Endothelial cell (in vitro differentiated cells): ENCODE measurements at regions not wholly inside any gene's neighbourhood (a gene's known extent, or its start where the extent isn't known, plus 50 kb on each side); places are given as distances from the start of the nearest gene placed in this dataset.
A peak's percentile ranks its signal among the peaks of the same experiment; 100 is the strongest.

Source experiments
- DNase-seq: peaks from one replicate; pipeline ENCODE4 v3.0.0; 2021; ENCODE audit warnings: low spot score
- H3K27ac Mint-ChIP-seq: one replicate; pipeline ENCODE4 v1.8.0; 2021; ENCODE audit warnings: mixed read lengths, inconsistent platforms; ENCODE audit not compliant: unreplicated experiment
- H3K27me3 Mint-ChIP-seq: one replicate; pipeline ENCODE4 v1.8.0; 2021; ENCODE audit warnings: mild to moderate bottlenecking, moderate library complexity, mixed read lengths, inconsistent platforms; ENCODE audit not compliant: unreplicated experiment
- H3K36me3 Mint-ChIP-seq: one replicate; pipeline ENCODE4 v1.8.0; 2021; ENCODE audit warnings: mild to moderate bottlenecking, low read depth, mixed read lengths, inconsistent platforms; ENCODE audit not compliant: unreplicated experiment
- H3K4me1 Mint-ChIP-seq: one replicate; pipeline ENCODE4 v1.8.0; 2021; ENCODE audit warnings: mild to moderate bottlenecking, mixed read lengths, inconsistent platforms; ENCODE audit not compliant: unreplicated experiment
- H3K4me3 Mint-ChIP-seq: one replicate; pipeline ENCODE4 v1.8.0; 2021; ENCODE audit warnings: mild to moderate bottlenecking, mixed read lengths, inconsistent platforms; ENCODE audit not compliant: unreplicated experiment
- H3K9me3 Mint-ChIP-seq: one replicate; pipeline ENCODE4 v1.8.0; 2021; ENCODE audit warnings: mixed read lengths, inconsistent platforms; ENCODE audit not compliant: unreplicated experiment
- TF ChIP-seq, protein P1 (sequence below): fragments of 200-600 bp; sonication (generic); IDR thresholded peaks from one replicate; pipeline ENCODE4 v1.5.0; 2021; ENCODE audit warnings: antibody characterized with exemption; ENCODE audit not compliant: unreplicated experiment

DNA sequence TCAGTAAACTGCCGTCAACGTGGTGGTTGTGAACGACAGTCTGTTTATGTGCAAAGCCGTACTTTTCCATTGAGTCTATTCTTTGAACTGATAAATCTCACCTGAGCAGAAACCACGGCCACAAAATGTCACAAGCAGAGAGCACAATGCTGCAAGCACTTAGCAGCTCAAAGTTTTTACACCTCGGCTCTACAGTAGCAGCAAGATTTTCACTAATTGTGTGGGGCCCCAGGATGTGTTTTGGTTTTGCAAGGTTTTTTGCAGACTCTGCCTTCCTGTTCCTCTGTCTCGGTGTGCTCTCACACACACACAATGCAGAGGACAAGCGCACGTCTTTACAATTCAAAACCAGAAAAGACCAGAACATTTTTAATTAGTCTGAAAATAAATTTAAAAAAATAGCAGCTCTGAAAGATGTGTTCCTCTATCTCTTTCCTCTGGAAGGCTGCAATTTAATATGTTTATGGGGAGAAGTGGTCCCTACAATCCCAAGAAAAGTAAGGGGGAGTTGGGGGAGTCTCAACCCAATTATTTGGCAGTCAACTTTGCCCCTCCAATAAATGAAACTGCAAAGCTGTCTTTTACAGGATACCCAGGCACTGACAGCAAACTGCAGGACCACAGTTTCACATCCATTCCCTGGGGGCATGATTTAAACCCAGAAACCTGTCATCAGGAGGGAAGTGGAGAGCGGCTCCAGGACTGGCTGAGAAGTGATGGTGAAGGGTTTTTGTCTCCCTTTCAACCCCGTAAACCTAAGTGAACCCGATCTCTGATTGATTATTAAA is 73.8 kb upstream of the SFMBT2 start:
- no peak overlapping the region for H3K4me3 Mint-ChIP-seq
- peak overlapping the region; percentile 91 for H3K27ac Mint-ChIP-seq
- H3K36me3 Mint-ChIP-seq, result no peaks in the 10 kb centered on the region
- H3K27me3 Mint-ChIP-seq, result peaks cover 8% of the 10 kb centered on the region
- no peaks in the 10 kb centered on the region for H3K9me3 Mint-ChIP-seq
- H3K4me1 Mint-ChIP-seq, result peaks cover 81% of the 10 kb centered on the region
- no peak for DNase-seq
- TF ChIP-seq, protein P1, sequence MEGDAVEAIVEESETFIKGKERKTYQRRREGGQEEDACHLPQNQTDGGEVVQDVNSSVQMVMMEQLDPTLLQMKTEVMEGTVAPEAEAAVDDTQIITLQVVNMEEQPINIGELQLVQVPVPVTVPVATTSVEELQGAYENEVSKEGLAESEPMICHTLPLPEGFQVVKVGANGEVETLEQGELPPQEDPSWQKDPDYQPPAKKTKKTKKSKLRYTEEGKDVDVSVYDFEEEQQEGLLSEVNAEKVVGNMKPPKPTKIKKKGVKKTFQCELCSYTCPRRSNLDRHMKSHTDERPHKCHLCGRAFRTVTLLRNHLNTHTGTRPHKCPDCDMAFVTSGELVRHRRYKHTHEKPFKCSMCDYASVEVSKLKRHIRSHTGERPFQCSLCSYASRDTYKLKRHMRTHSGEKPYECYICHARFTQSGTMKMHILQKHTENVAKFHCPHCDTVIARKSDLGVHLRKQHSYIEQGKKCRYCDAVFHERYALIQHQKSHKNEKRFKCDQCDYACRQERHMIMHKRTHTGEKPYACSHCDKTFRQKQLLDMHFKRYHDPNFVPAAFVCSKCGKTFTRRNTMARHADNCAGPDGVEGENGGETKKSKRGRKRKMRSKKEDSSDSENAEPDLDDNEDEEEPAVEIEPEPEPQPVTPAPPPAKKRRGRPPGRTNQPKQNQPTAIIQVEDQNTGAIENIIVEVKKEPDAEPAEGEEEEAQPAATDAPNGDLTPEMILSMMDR, result no peak

DNA sequence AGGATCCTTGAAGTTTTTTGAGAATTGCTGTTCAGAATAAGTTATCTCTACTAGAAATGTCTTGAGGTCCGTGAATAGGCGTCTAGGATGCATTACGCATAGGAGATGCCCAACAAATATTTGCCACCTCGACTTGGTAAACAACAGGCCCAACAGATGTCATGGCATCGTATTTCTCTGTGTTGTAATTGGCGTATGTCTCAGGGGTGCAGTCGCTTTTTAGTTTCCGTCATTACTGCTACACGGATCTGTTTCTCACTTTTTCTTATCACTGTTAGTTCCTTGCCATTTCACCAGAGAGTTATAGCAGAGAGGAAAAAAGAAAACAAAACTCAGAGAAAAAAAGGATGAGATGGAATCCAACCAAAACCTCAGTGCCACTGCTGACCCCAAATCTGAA is 73.0 kb upstream of the SFMBT2 start:
- Mint-ChIP-seq H3K9me3 (no peaks in the 10 kb centered on the region), H3K4me3 (no peak overlapping the region), H3K4me1 (peaks cover 80% of the 10 kb centered on the region), H3K36me3 (no peaks in the 10 kb centered on the region), H3K27me3 (peaks cover 7% of the 10 kb centered on the region), H3K27ac (peak overlapping the region; percentile 82)
- TF ChIP-seq, protein P1, result no peak
- no peak for DNase-seq

DNA sequence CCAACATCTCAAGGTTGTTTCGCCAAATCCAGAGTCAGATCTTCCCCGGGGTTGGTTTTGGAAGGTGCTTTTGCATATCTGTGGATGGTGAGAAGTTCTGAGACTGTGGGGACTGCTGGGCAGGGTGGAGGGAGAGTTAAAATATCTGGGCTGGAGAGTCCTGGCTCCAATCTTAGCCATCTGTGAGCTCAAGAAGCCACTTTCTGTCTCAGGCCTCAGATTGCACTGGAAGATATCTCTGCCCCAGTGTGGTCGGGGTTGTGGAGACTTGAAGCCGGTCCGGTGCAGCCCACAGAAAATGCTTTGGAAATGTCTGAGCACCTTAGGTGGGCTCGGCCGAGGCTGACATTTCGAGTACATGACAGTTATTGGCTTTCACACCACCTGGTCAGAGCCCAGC is 72.2 kb upstream of the SFMBT2 start:
- Mint-ChIP-seq H3K36me3 (no peaks in the 10 kb centered on the region), H3K27ac (no peak overlapping the region), H3K4me1 (peaks cover 71% of the 10 kb centered on the region), H3K27me3 (peaks cover 7% of the 10 kb centered on the region), H3K9me3 (no peaks in the 10 kb centered on the region), H3K4me3 (no peak overlapping the region)
- no peak for DNase-seq
- TF ChIP-seq, protein P1, result no peak

DNA sequence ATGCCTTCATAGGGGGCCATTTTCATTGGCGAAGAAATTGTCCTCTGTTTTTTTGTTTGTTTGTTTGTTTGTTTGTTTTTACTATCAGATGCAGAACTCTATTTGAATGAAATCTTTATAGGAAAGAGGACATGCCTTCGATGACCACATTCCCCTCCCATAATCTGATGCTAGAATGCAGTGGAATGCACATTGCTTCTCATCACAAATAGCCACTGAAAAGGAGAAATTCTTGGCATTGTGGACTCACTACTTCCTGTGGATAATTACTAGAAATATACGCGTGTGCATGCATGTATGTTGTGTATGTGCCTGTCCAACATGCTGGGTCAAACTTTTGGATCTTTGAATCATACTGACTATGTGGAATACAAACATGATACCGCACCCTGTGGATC is 70.5 kb upstream of the SFMBT2 start:
- DNase-seq, result no peak
- H3K27ac Mint-ChIP-seq, result peak overlapping the region; percentile 91
- TF ChIP-seq, protein P1, result no peak
- H3K4me3 Mint-ChIP-seq, result no peak overlapping the region
- peaks cover 60% of the 10 kb centered on the region for H3K4me1 Mint-ChIP-seq
- no peaks in the 10 kb centered on the region for H3K9me3 Mint-ChIP-seq
- peaks cover 7% of the 10 kb centered on the region for H3K27me3 Mint-ChIP-seq
- H3K36me3 Mint-ChIP-seq, result no peaks in the 10 kb centered on the region

DNA sequence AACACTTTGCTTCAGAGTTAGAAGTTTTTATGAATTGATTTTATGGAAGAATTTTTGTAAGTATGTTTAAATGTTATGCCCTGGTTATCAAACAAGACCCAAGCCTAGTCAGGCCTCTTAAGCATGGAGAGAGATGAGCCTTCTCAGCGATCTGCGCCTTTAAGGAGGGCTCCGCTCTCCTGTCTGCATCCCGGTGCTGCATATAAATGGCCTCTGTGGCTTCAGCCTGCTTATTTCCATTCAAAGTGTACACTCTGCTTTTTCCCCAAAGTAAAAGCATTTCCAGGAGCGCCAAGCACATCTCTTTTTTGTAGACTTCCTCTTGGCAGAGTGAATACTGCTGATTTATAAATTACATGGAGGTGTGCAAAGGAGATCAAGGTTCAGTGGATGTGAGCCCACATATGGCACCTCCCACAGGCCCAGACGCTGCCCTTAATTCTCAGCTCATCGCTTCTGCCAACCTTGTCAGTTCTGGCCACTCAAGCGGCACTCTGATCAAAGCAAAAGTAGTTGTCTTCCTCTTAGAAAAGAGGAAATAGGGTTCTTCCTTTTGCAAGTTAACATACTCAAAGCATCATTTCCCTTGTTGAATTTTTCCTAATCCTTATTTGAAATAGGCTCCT is 70.0 kb upstream of the SFMBT2 start:
- Mint-ChIP-seq H3K27me3 (peaks cover 7% of the 10 kb centered on the region), H3K4me3 (no peak overlapping the region), H3K36me3 (no peaks in the 10 kb centered on the region), H3K9me3 (no peaks in the 10 kb centered on the region), H3K4me1 (peaks cover 62% of the 10 kb centered on the region), H3K27ac (peak overlapping the region; percentile 91)
- no peak for DNase-seq
- TF ChIP-seq, protein P1, result no peak
